Right cardiac atrium (tissue), 5 donors: ENCODE measurements at regions not wholly inside any gene's neighbourhood (a gene's known extent, or its start where the extent isn't known, plus 50 kb on each side); places are given as distances from the start of the nearest gene placed in this dataset.
"Not testable (repeated sequence)": the region's sequence is repeated elsewhere in the genome, so short reads cannot be mapped to it uniquely, and the experiment has no call there.

Experiments used
- ATAC-seq, 2 donors: fragments of 200-7000 bp; cut with Tn5 transposase; one replicate each; pipeline versions ENCODE4 v1.8.0 to v1.9.1; 2020; ENCODE audit warnings: moderate library complexity in 2 of 2, mild to moderate bottlenecking in 1 of 2
- DNase-seq, 3 donors: peaks; one replicate each; pipeline ENCODE4 v3.0.0-alpha.2; 2020
- H3K27ac ChIP-seq: one replicate; pipeline ENCODE4 v1.5.1; 2013; ENCODE audit warnings: mild to moderate bottlenecking, low read length, control low read depth, moderate library complexity
- H3K27me3 ChIP-seq: one replicate; pipeline ENCODE4 v1.6.1; 2013; ENCODE audit not compliant: control insufficient read depth, insufficient read depth
- H3K4me1 ChIP-seq: one replicate; pipeline ENCODE4 v1.6.1; 2013; ENCODE audit warnings: low read length; ENCODE audit not compliant: control insufficient read depth, insufficient read depth
- H3K4me3 ChIP-seq: one replicate; pipeline ENCODE4 v1.5.1; 2013; ENCODE audit warnings: low read length, control low read depth
- H3K9me3 ChIP-seq: one replicate; pipeline ENCODE4 v1.6.1; 2013; ENCODE audit warnings: low read length; ENCODE audit not compliant: control insufficient read depth
- WGBS: extraction: QIAGEN DNeasy Blood & Tissue Kit; methylation state at CpG from one replicate; pipeline ENCODE4 v1.1.7; 2013; 5-methylcytosine and 5-hydroxymethylcytosine counted together
- intact Hi-C, 4 donors: fragments of 100-400 bp; cut with DNase I; formaldehyde crosslinking; loops; one replicate each; pipeline versions ENCODE4 v1.11.0 to v1.14.0; 2022 to 2023
- donor health status: healthy with polysubstance abuse.
- donor health status: DM: no; HTN: yes; CAD: no.
- donor health status: DM: no; HTN: no; CAD: no.
- donor health status: DM: no; HTN: yes; CAD: no; lungs with severe emphysema.
- donor health status: DM: yes; HTN: yes; CAD: no.

DNA sequence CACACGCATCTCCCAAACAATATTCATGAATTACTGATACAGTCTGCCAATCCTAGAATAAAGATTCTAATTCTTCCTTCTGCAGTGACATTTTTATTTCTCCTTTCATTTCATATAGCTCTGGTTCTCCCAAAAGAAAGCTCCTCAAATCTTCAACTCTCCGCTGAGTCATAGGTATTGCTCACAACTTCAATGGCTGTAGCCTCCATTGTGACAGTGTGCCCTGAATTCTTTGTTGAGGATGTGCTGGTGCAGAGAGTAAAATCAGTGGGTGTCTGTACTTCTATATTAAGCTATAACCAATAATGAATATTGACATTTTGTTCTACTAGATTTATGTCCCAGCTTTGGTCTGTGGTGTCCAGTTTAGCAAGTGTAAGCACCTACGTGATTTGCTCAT, 733.3 kb upstream of the CDH18 start:
- H3K4me3 ChIP-seq, DNase-seq, H3K27ac ChIP-seq, H3K9me3 ChIP-seq, H3K27me3 ChIP-seq, H3K4me1 ChIP-seq, intact Hi-C loops, ATAC-seq: not testable (repeated sequence)
- WGBS, result 70% methylated on average over 3 of the region's 3 CpGs

DNA sequence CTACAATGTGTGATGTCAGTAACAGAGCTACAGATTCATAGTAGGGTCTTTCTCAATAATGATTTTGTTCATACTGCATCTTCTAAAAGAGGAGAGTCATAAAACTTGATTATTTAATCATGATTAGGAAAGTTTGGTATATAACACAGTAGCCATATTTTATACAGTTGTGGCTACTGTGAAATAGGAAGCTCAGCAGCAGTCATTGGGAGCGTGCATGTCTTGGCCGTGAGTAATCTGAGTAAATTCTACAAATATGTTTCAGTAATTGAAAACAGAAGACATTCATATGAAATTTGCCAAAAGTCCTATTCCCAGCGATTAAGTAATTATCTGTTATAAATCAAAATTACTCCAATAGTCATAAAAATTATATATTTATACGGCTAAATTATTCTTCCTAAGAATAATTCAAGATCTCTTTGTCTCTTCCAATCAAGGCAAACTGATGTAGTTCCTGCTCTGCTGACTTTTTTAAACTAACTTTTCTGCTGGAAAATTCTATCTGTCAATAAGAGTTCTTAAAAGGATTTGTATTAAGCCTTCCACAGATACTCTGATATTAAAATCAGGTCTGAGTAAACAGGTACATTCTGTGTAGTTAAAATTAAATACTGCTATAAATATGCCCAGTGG, 723.6 kb upstream of the CDH18 start:
- H3K4me3 ChIP-seq, H3K27ac ChIP-seq, intact Hi-C loops, DNase-seq, ATAC-seq, H3K4me1 ChIP-seq, H3K27me3 ChIP-seq, H3K9me3 ChIP-seq: not testable (repeated sequence)
- WGBS, result 82% methylated on average over 4 of the region's 4 CpGs

DNA sequence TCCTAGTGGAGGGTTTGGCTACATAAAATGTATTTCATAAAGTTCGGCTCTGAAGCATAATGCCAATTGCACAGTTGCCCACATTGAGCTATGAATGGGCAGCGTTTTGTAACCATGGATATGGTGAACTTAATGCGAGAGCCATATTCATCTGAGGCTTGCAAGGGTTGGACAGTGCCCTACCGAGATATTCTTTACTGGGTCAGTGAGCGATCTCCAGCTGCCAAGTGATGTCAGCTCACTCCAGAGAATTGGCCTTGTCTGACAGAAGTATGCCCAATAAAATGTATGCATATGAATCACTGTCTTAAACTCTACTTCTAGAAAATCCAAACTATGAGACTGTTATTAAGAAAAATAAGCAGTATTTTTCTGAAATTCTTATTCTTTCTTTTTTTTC, 719.6 kb upstream of the CDH18 start:
- not testable (repeated sequence) for ATAC-seq
- WGBS, result 66% methylated on average over 5 of the region's 5 CpGs

DNA sequence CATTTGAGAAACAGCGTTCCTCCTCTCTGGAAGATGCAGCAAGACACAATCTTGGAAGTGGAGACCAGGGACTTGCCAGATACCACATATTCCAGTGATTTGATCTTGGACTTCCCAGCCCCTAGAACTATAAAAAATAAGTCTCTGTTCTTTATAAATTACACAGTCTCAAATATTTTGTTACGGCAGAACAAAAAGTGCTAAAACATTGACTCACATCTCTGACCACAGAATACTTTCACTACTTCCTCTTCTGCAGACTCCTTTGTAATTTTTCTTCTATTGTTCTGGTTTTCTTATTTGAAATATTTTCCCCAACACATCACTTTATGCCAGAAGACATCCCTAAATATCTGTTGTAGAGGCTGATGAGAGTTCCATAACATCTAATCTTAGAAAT, 706.1 kb upstream of the CDH18 start:
- intact Hi-C loops, result no loop called here
- H3K4me1 ChIP-seq, result no peaks in the 10 kb centered on the region
- no peak overlapping the region for H3K27ac ChIP-seq
- 64% methylated on average over 2 of the region's 2 CpGs for WGBS
- H3K27me3 ChIP-seq, result no peaks in the 10 kb centered on the region
- ATAC-seq (no peak), DNase-seq (no peak)
- H3K9me3 ChIP-seq, result no peaks in the 10 kb centered on the region
- H3K4me3 ChIP-seq, result no peak overlapping the region

More for the DNA sequence above, 719.6 kb upstream of the CDH18 start:
- H3K4me3 ChIP-seq, H3K27ac ChIP-seq, H3K4me1 ChIP-seq, intact Hi-C loops, H3K27me3 ChIP-seq, H3K9me3 ChIP-seq, DNase-seq: not testable (repeated sequence)

DNA sequence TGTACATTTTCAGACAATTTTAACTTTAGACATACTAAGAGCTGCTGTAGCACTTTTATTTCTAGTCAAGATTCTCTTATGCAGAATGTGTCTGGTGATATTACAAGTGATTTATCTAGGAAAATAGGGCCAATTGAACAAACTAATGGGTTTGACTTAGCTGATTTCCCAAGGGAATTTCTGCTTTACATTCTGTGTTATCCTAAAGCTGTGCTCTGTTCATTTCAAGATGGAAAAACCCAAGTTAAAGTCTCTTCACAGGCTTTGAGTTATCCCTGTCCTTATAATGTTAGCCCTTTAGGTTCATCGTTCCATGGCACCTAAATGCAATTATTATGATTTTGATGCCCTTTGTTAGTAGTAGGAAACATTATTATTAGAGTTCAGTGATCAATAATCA, 704.9 kb upstream of the CDH18 start:
- DNase-seq (no peak), ATAC-seq (no peak)
- no peaks in the 10 kb centered on the region for H3K4me1 ChIP-seq
- no peak overlapping the region for H3K27ac ChIP-seq
- intact Hi-C loops, result no loop called here
- H3K9me3 ChIP-seq, result no peaks in the 10 kb centered on the region
- H3K27me3 ChIP-seq, result no peaks in the 10 kb centered on the region
- 80% methylated on average over 1 of the region's 1 CpG for WGBS
- H3K4me3 ChIP-seq, result no peak overlapping the region

DNA sequence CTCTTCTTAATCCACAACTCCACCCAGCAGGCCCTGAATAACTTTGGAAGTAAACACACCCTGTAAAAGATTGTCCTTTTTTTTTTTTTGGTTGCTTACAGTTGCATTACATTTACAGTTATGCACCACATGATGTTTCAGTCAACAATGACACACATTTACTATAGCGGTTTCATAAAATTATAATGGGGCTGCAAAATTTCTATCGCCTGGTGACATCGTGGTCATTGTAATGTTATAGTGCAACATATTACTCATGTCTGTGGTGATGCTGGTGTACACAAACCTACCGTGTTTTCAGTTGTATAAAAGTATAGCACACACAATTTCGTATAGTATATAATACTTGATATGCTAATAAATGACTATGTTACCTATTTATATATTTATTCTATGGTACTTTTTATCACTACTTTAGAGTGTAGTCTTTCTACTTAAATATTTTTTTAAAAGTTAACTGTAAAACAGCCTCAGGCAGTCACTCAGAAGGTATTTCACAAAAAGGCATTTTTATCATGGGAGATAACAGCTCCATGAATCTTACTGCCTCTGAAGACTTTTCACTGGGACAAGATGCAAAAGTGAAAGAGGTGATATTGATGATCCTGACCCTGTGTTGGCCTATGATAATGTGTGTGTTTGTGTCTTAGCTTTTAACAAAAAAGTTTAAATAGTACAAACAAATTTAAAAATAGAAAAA, 695.4 kb upstream of the CDH18 start:
- Histone ChIP-seq H3K27me3 (no peaks in the 10 kb centered on the region), H3K4me3 (no peak overlapping the region), H3K27ac (no peak overlapping the region), H3K4me1 (no peaks in the 10 kb centered on the region), H3K9me3 (peaks cover 2% of the 10 kb centered on the region)
- whole genome bisulfite sequencing, result 62% methylated on average over 5 of the region's 5 CpGs
- DNase-seq (no peak), ATAC-seq (no peak)
- intact Hi-C loops, result no loop called here

DNA sequence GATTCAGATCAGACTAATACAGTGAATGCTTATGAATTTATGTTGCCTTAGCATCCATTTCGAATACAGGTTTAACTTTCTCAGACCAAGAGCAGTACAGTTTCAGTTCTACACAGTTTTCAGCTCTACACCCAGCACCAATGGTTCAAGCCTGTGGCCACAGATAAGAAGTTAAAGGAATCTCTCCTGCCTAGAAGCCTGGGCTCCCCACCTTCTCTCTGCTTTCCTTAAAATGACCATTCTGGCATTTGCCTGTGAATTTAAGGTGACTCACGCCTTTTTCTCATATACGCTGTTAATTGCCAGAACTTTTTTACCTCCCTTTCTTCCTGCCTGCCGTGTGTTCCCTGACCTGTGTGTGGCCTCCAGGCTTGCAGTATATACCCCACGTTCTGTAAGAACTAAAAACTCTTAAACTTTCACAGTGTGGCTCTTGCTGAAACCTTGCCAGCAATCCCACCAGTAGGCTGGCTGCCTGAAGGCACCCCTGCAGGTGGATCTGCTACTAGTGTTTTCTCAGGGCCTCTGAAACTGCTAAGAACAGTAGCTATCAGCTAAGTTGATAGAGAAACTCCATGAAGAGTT, 692.8 kb upstream of the CDH18 start:
- no peaks in the 10 kb centered on the region for H3K4me1 ChIP-seq
- H3K27me3 ChIP-seq, result no peaks in the 10 kb centered on the region
- H3K27ac ChIP-seq, result no peak overlapping the region
- no peak overlapping the region for H3K4me3 ChIP-seq
- intact Hi-C loops, result no loop called here
- peaks cover 3% of the 10 kb centered on the region for H3K9me3 ChIP-seq
- WGBS, result 68% methylated on average over 5 of the region's 5 CpGs
- DNase-seq (no peak), ATAC-seq (no peak)

DNA sequence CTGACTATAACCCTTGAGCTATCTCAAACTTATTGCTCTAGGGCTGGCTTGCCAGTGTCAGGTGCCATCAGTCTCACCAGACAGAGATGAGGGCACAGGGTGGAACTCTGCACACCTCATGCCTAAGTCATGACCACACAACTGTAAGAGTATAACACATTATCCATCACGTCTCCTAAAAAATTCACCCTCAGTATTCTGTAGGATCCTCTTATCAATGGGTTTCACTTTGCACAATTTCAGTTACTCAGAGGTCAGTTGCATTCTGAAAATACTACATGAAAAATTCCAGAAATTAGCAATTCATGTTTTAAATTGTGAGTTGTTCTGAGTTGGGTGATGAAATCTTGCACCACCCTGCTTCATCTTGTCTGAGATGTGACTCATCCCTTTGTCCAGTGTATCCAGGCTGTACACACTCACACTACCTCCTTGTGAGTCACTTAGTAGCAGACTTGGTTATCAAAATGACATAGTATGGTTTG, 690.9 kb upstream of the CDH18 start:
- no peak for ATAC-seq

GRCh38 chr5:20678386-20678785, 690.4 kb upstream of the CDH18 start:
- Histone ChIP-seq H3K27ac (no peak overlapping the region), H3K4me3 (no peak overlapping the region), H3K9me3 (peaks cover 3% of the 10 kb centered on the region), H3K27me3 (no peaks in the 10 kb centered on the region), H3K4me1 (no peaks in the 10 kb centered on the region)
- intact Hi-C loops, result no loop called here
- DNase-seq (no peak), ATAC-seq (no peak)

More for the DNA sequence above, 690.9 kb upstream of the CDH18 start:
- Histone ChIP-seq H3K9me3 (peaks cover 3% of the 10 kb centered on the region), H3K4me3 (no peak overlapping the region), H3K27ac (no peak overlapping the region), H3K4me1 (no peaks in the 10 kb centered on the region), H3K27me3 (no peaks in the 10 kb centered on the region)
- intact Hi-C loops, result no loop called here
- DNase-seq, result peak in 1 of 3 donors; percentile 14
- 69% methylated on average over 1 of the region's 1 CpG for WGBS

GRCh38 chr5:20660588-20660987, 672.6 kb upstream of the CDH18 start:
- no peak for ATAC-seq
- 61% methylated on average over 3 of the region's 3 CpGs for WGBS
- intact Hi-C loops, result no loop called here
- no peaks in the 10 kb centered on the region for H3K4me1 ChIP-seq
- H3K27me3 ChIP-seq, result no peaks in the 10 kb centered on the region
- H3K4me3 ChIP-seq, result no peak overlapping the region
- H3K9me3 ChIP-seq, result no peaks in the 10 kb centered on the region
- H3K27ac ChIP-seq, result no peak overlapping the region
- DNase-seq, result no peak

DNA sequence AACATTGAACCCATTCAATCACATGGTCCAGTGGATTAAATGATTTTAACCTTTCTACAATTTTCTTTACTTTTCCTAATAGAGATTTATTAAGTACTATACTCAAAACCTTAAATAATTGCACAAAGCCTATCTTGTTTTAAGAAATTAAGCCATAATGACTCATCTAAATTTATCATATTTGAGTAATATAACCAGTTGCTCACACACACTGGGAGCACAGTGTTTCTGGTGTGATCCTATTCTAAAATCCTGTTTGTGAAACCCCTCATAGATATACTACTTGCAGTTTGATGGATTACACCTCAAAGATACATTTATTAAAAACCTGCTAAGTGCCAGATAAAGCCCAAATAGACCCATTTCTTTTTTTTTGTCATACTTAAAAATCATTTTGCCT, 668.3 kb upstream of the CDH18 start:
- Histone ChIP-seq H3K9me3 (peaks cover 1% of the 10 kb centered on the region), H3K27ac (no peak overlapping the region), H3K27me3 (no peaks in the 10 kb centered on the region), H3K4me3 (no peak overlapping the region), H3K4me1 (no peaks in the 10 kb centered on the region)
- ATAC-seq (no peak), DNase-seq (no peak)
- intact Hi-C loops, result no loop called here
